HepG2 (cell line): ENCODE measurements at regions not wholly inside any gene's neighbourhood (a gene's known extent, or its start where the extent isn't known, plus 50 kb on each side); places are given as distances from the start of the nearest gene placed in this dataset.
A peak's percentile ranks its signal among the peaks of the same experiment; 100 is the strongest.

Experiments used
- DNMT3B ChIP-seq: conservative IDR thresholded peaks from 2 replicates; pipeline ENCODE4 v1.6.1; 2016; ENCODE audit warnings: missing biosample characterization, control low read depth
- FOXM1 ChIP-seq: sonication (generic); formaldehyde crosslinking; IDR thresholded peaks from 2 replicates; pipeline ENCODE4 v1.5.0; 2020; ENCODE audit warnings: missing genetic modification reagents
- KLF6 ChIP-seq: IDR thresholded peaks from 2 replicates; pipeline ENCODE4 v1.8.0; 2016; ENCODE audit warnings: missing biosample characterization, missing genetic modification reagents
- SOX6 ChIP-seq, 2 experiments: fragments of 450-650 bp in 1 of 2; sonication (generic) in 1 of 2; formaldehyde crosslinking in 1 of 2; IDR thresholded peaks; 2 replicates each; pipeline versions ENCODE4 v1.4.0 to v1.6.1; 2017 to 2020; ENCODE audit warnings: antibody characterized with exemption in 1 of 2, mild to moderate bottlenecking in 1 of 2, missing genetic modification reagents in 1 of 2
- SP4 ChIP-seq: sonication (generic); formaldehyde crosslinking; IDR thresholded peaks from 2 replicates; pipeline ENCODE4 v1.8.1; 2023; ENCODE audit warnings: mild to moderate bottlenecking, missing genetic modification reagents
- SRSF9 ChIP-seq: fragments of 200-400 bp; formaldehyde crosslinking; IDR thresholded peaks from 2 replicates; pipeline ENCODE4 v1.6.1; 2018; ENCODE audit warnings: borderline replicate concordance, mild to moderate bottlenecking, low read depth, low read length; ENCODE audit not compliant: insufficient read depth, poor library complexity, severe bottlenecking
- TARDBP ChIP-seq: sonication (generic); formaldehyde crosslinking; IDR thresholded peaks from 2 replicates; pipeline ENCODE4 v1.8.0; 2022; ENCODE audit warnings: mild to moderate bottlenecking, missing genetic modification reagents
- TBX3 ChIP-seq: fragments of 450-650 bp; IDR thresholded peaks from 2 replicates; pipeline ENCODE4 v1.6.1; 2017; ENCODE audit warnings: antibody characterized with exemption, mild to moderate bottlenecking, inconsistent platforms, borderline replicate concordance
- TGIF2 ChIP-seq: IDR thresholded peaks from 2 replicates; pipeline ENCODE4 v1.6.1; 2016; ENCODE audit warnings: control low read depth, missing compliant biosample characterization
- ZBTB8A ChIP-seq: sonication (generic); formaldehyde crosslinking; IDR thresholded peaks from 2 replicates; pipeline ENCODE4 v1.4.0; 2020; ENCODE audit warnings: mild to moderate bottlenecking, low read depth, missing genetic modification reagents, borderline replicate concordance
- ZFP36L2 ChIP-seq: sonication (generic); formaldehyde crosslinking; IDR thresholded peaks from 2 replicates; pipeline ENCODE4 v1.4.0; 2020; ENCODE audit warnings: missing genetic modification reagents
- ZKSCAN8 ChIP-seq: IDR thresholded peaks from 2 replicates; pipeline ENCODE4 v1.6.1; 2016; ENCODE audit warnings: borderline replicate concordance, missing genetic modification reagents, missing compliant biosample characterization
- ZNF232 ChIP-seq: sonication (generic); formaldehyde crosslinking; IDR thresholded peaks from 2 replicates; pipeline ENCODE4 v1.4.0; 2020; ENCODE audit warnings: missing genetic modification reagents, borderline replicate concordance
- ZNF567 ChIP-seq: sonication (generic); formaldehyde crosslinking; IDR thresholded peaks from 2 replicates; pipeline ENCODE4 v1.8.1; 2023; ENCODE audit warnings: mild to moderate bottlenecking, missing genetic modification reagents, borderline replicate concordance
- ZNF598 ChIP-seq: sonication (generic); formaldehyde crosslinking; IDR thresholded peaks from 2 replicates; pipeline ENCODE4 v1.5.1; 2020; ENCODE audit warnings: mild to moderate bottlenecking, missing genetic modification reagents, borderline replicate concordance
- ZNF720 ChIP-seq: sonication (generic); formaldehyde crosslinking; IDR thresholded peaks from 2 replicates; pipeline ENCODE4 v1.4.0; 2020; ENCODE audit warnings: missing genetic modification reagents
- TF ChIP-seq, protein P1 (sequence below): sonication (generic); formaldehyde crosslinking; IDR thresholded peaks from 2 replicates; pipeline ENCODE4 v1.4.0; 2020; ENCODE audit warnings: missing genetic modification reagents
- TF ChIP-seq, protein P2 (sequence below): sonication (generic); formaldehyde crosslinking; conservative IDR thresholded peaks from 2 replicates; pipeline ENCODE4 v1.8.0; 2022; ENCODE audit warnings: mild to moderate bottlenecking, moderate library complexity, missing genetic modification reagents
- TF ChIP-seq, protein P3 (sequence below): sonication (generic); formaldehyde crosslinking; IDR thresholded peaks from 2 replicates; pipeline ENCODE4 v1.5.0; 2020; ENCODE audit warnings: mild to moderate bottlenecking, missing genetic modification reagents
- TF ChIP-seq, protein P4 (sequence below): sonication (generic); formaldehyde crosslinking; IDR thresholded peaks from 2 replicates; pipeline ENCODE4 v1.4.0; 2020; ENCODE audit warnings: missing genetic modification reagents, low read depth, mild to moderate bottlenecking, borderline replicate concordance
- TF ChIP-seq, protein P5 (sequence below): sonication (generic); formaldehyde crosslinking; IDR thresholded peaks from 2 replicates; pipeline ENCODE4 v1.4.0; 2020; ENCODE audit warnings: mild to moderate bottlenecking, missing genetic modification reagents

DNA sequence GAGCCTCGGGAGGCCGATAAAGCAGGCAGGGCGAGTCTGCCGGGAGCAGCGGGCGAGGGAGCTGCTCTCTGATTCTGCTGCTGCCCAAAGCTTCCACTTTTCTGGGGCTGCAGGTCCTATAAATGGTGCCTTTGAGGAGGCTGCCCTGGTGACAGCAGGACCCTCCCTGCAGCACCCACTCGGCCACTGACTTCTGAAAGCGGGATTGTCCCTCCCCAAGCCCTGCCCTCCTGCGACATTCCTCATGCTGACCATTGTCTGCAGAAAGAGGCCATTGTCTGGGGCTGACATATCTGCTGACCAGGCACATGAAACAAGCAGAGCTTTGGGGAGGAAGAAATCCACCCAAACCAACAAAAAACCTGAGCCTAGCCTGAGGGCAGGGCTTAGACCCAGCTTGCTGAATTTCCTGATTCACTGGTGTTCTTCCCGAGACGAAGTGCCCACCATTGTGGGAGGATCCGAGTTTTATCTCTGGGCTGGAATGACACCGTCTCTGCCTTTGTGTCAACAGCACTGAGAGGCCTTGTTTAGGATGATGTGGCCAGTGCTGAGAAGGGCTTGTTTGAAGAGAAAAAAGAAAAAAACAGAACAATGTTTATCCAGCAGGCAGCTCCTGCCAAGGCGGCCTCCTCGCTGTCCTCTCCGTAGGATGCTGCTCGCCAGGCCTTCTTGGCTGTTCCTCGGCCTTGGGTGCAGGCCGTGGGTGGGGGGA, 129.7 kb downstream of the MYCN start (continued):
- no peak for TF ChIP-seq SP4 (CRISPR knock-in tag)
- no peak for TF ChIP-seq ZNF720 (CRISPR knock-in tag)
- no peak for TF ChIP-seq KLF6 (CRISPR knock-in tag)
- TF ChIP-seq ZNF567 (CRISPR knock-in tag): no peak
- 0 out of 2 replicates have a peak, but pooled peaks have one; percentile 13 for TF ChIP-seq ZNF232 (CRISPR knock-in tag)
- TF ChIP-seq, protein P1, sequence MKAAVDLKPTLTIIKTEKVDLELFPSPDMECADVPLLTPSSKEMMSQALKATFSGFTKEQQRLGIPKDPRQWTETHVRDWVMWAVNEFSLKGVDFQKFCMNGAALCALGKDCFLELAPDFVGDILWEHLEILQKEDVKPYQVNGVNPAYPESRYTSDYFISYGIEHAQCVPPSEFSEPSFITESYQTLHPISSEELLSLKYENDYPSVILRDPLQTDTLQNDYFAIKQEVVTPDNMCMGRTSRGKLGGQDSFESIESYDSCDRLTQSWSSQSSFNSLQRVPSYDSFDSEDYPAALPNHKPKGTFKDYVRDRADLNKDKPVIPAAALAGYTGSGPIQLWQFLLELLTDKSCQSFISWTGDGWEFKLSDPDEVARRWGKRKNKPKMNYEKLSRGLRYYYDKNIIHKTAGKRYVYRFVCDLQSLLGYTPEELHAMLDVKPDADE (CRISPR knock-in tag): no peak
- TF ChIP-seq TARDBP (CRISPR knock-in tag): no peak
- TF ChIP-seq, protein P2, sequence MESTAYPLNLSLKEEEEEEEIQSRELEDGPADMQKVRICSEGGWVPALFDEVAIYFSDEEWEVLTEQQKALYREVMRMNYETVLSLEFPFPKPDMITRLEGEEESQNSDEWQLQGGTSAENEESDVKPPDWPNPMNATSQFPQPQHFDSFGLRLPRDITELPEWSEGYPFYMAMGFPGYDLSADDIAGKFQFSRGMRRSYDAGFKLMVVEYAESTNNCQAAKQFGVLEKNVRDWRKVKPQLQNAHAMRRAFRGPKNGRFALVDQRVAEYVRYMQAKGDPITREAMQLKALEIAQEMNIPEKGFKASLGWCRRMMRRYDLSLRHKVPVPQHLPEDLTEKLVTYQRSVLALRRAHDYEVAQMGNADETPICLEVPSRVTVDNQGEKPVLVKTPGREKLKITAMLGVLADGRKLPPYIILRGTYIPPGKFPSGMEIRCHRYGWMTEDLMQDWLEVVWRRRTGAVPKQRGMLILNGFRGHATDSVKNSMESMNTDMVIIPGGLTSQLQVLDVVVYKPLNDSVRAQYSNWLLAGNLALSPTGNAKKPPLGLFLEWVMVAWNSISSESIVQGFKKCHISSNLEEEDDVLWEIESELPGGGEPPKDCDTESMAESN (CRISPR knock-in tag): no peak
- TF ChIP-seq DNMT3B (CRISPR knock-in tag): no peak; the same call in 1 of the 2 replicates
- peak; percentile 47 for TF ChIP-seq ZKSCAN8 (CRISPR knock-in tag)
- no peak for TF ChIP-seq FOXM1 (CRISPR knock-in tag)
- no peak for TF ChIP-seq ZNF598
- 0 out of 2 replicates have a peak, but pooled peaks have one; percentile 33 for TF ChIP-seq TBX3
- TF ChIP-seq SRSF9: no peak
- no peak for TF ChIP-seq SOX6 (IDR thresholded peaks at IDR 0.05)
- peak; percentile 92 for TF ChIP-seq SOX6 (CRISPR knock-in tag; IDR thresholded peaks at IDR 0.05)
- no peak for TF ChIP-seq ZFP36L2 (CRISPR knock-in tag)
- TF ChIP-seq, protein P3, sequence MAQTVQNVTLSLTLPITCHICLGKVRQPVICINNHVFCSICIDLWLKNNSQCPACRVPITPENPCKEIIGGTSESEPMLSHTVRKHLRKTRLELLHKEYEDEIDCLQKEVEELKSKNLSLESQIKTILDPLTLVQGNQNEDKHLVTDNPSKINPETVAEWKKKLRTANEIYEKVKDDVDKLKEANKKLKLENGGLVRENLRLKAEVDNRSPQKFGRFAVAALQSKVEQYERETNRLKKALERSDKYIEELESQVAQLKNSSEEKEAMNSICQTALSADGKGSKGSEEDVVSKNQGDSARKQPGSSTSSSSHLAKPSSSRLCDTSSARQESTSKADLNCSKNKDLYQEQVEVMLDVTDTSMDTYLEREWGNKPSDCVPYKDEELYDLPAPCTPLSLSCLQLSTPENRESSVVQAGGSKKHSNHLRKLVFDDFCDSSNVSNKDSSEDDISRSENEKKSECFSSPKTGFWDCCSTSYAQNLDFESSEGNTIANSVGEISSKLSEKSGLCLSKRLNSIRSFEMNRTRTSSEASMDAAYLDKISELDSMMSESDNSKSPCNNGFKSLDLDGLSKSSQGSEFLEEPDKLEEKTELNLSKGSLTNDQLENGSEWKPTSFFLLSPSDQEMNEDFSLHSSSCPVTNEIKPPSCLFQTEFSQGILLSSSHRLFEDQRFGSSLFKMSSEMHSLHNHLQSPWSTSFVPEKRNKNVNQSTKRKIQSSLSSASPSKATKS (CRISPR knock-in tag): no peak
- TF ChIP-seq ZBTB8A (CRISPR knock-in tag): no peak
- no peak; the same call in 1 of the 2 replicates for TF ChIP-seq TGIF2
- TF ChIP-seq, protein P4, sequence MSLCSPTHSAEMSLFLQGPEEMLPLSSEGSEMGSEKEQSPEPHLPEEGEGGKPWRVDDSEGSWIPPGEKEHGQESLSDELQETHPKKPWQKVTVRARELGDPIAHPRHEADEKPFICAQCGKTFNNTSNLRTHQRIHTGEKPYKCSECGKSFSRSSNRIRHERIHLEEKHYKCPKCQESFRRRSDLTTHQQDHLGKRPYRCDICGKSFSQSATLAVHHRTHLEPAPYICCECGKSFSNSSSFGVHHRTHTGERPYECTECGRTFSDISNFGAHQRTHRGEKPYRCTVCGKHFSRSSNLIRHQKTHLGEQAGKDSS (CRISPR knock-in tag): peak; percentile 5; the same call in 1 of the 2 replicates
- TF ChIP-seq, protein P5, sequence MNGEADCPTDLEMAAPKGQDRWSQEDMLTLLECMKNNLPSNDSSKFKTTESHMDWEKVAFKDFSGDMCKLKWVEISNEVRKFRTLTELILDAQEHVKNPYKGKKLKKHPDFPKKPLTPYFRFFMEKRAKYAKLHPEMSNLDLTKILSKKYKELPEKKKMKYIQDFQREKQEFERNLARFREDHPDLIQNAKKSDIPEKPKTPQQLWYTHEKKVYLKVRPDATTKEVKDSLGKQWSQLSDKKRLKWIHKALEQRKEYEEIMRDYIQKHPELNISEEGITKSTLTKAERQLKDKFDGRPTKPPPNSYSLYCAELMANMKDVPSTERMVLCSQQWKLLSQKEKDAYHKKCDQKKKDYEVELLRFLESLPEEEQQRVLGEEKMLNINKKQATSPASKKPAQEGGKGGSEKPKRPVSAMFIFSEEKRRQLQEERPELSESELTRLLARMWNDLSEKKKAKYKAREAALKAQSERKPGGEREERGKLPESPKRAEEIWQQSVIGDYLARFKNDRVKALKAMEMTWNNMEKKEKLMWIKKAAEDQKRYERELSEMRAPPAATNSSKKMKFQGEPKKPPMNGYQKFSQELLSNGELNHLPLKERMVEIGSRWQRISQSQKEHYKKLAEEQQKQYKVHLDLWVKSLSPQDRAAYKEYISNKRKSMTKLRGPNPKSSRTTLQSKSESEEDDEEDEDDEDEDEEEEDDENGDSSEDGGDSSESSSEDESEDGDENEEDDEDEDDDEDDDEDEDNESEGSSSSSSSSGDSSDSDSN: peak; percentile 62
